Lower leg skin (tissue), 4 donors: ENCODE measurements at regions not wholly inside any gene's neighbourhood (a gene's known extent, or its start where the extent isn't known, plus 50 kb on each side); places are given as distances from the start of the nearest gene placed in this dataset.

Experiments used
- DNase-seq, 2 donors: peaks; one replicate each; pipeline ENCODE4 v3.0.0-alpha.2; 2019; ENCODE audit warnings: low spot score in 2 of 2
- H3K4me3 ChIP-seq: fragments of 200-600 bp; sonication (generic); 2 replicates; pipeline ENCODE4 v1.5.1; 2017; ENCODE audit warnings: mild to moderate bottlenecking, low read depth; ENCODE audit not compliant: poor library complexity, severe bottlenecking
- CTCF ChIP-seq, 3 donors: fragments of 450-650 bp; IDR thresholded peaks; one replicate each; pipeline ENCODE4 v1.5.1; 2016; ENCODE audit warnings: antibody characterized with exemption in 3 of 3, mild to moderate bottlenecking in 3 of 3, moderate library complexity in 2 of 3
- POLR2A ChIP-seq, 2 donors: fragments of 450-650 bp; IDR thresholded peaks; one replicate each; pipeline ENCODE4 v1.6.1; 2016 to 2017; ENCODE audit warnings: antibody characterized with exemption in 2 of 2, mild to moderate bottlenecking in 1 of 2, moderate library complexity in 1 of 2
- WGBS, 2 donors: methylation state at CpG; one replicate each; pipeline ENCODE4 v1.1.5; 2018; 5-methylcytosine and 5-hydroxymethylcytosine counted together
- intact Hi-C: fragments of 100-400 bp; cut with DNase I; formaldehyde crosslinking; loops from one replicate; pipeline ENCODE4 v1.15.0; 2023; ENCODE audit warnings: low total_unique reads

- intact Hi-C loops = no loop called here
- peak in 1 of 2 donors; percentile 8 for DNase-seq
- no peak overlapping the region for H3K4me3 ChIP-seq
- WGBS, 2 donors = 89 to 97% methylated on average over 2 of the region's 2 CpGs
- no peak for TF ChIP-seq POLR2A (IDR thresholded peaks at IDR 0.05)
- no peak for TF ChIP-seq CTCF (IDR thresholded peaks at IDR 0.05)
Observed at GRCh38 chr1:30188999-30189398, 534.4 kb downstream of the MATN1 start.

- TF ChIP-seq POLR2A (IDR thresholded peaks at IDR 0.05) (no peak), CTCF (IDR thresholded peaks at IDR 0.05) (no peak)
- DNase-seq = peak in 1 of 2 donors; percentile 3
- intact Hi-C loops = no loop called here
- H3K4me3 ChIP-seq = no peak overlapping the region
- WGBS, 2 donors = 55 to 69% methylated on average over 6 of the region's 6 CpGs
Observed at GRCh38 chr1:30188329-30188728, 535.1 kb downstream of the MATN1 start.

- WGBS, 2 donors = 91 to 94% methylated on average over 4 of the region's 4 CpGs
- no peak overlapping the region for H3K4me3 ChIP-seq
- DNase-seq = peak in 1 of 2 donors; percentile 11
- intact Hi-C loops = no loop called here
- TF ChIP-seq CTCF (IDR thresholded peaks at IDR 0.05) (no peak), POLR2A (IDR thresholded peaks at IDR 0.05) (no peak)
Observed at GRCh38 chr1:30187413-30188023, 535.9 kb downstream of the MATN1 start.

- intact Hi-C loops = no loop called here
- 34 to 80% methylated on average over 4 of the region's 4 CpGs for WGBS, 2 donors
- no peak overlapping the region for H3K4me3 ChIP-seq
- TF ChIP-seq CTCF (IDR thresholded peaks at IDR 0.05) (no peak), POLR2A (IDR thresholded peaks at IDR 0.05) (no peak)
- peak in 1 of 2 donors; percentile 2 for DNase-seq
Observed at GRCh38 chr1:30186586-30186985, 536.8 kb downstream of the MATN1 start.

- H3K4me3 ChIP-seq = no peak overlapping the region
- intact Hi-C loops = no loop called here
- DNase-seq = peak in 1 of 2 donors; percentile 4
- TF ChIP-seq CTCF (IDR thresholded peaks at IDR 0.05) = no peak
- TF ChIP-seq POLR2A (IDR thresholded peaks at IDR 0.05) = no peak
- 36 to 45% methylated on average over 6 of the region's 6 CpGs for WGBS, 2 donors
Observed at GRCh38 chr1:30185809-30186208, 537.6 kb downstream of the MATN1 start.

GRCh38 chr1:30185313-30185712, 538.1 kb downstream of the MATN1 start:
- intact Hi-C loops = no loop called here
- TF ChIP-seq CTCF (IDR thresholded peaks at IDR 0.05) = no peak
- no peak for TF ChIP-seq POLR2A (IDR thresholded peaks at IDR 0.05)
- WGBS, 2 donors = 93 to 95% methylated on average over 4 of the region's 4 CpGs
- H3K4me3 ChIP-seq = no peak overlapping the region
- DNase-seq = no peak
